NT2/D1 (cell line): ENCODE measurements at regions not wholly inside any gene's neighbourhood (a gene's known extent, or its start where the extent isn't known, plus 50 kb on each side); places are given as distances from the start of the nearest gene placed in this dataset.

Experiments
- SUZ12 ChIP-seq: IDR thresholded peaks from 2 replicates; pipeline ENCODE4 v1.6.1; 2011; ENCODE audit not compliant: insufficient read length, insufficient read depth; ENCODE audit errors: extremely low read depth
- YY1 ChIP-seq: IDR thresholded peaks from 2 replicates; pipeline ENCODE4 v1.6.1; 2011; ENCODE audit not compliant: insufficient read length, insufficient read depth
- ZNF274 ChIP-seq: IDR thresholded peaks from 2 replicates; pipeline ENCODE4 v1.6.1; 2011; ENCODE audit warnings: mild to moderate bottlenecking, low read depth, low read length

DNA sequence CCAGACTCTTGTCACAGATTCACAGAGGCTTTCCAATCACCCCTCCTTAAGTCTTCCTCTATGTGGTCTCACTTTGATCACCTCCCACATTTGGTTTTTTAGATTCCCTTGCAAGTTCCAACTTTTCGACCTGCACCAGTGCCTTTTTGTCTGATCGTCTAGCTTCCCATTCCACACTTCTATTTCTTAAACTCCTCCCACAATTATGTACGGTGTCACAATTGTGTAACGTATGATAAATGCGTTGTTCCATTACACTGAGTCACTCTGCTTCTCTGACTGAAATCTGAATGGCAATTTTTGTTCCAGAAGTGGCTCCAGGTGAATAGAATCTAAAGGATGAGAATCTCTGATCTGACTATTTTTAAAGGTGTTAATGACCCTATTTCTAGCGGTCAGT lies 320.1 kb downstream of the LMX1A start:
- no peak for TF ChIP-seq YY1
- no peak for TF ChIP-seq SUZ12
- TF ChIP-seq ZNF274: no peak
